Hepatocyte (in vitro differentiated cells): ENCODE measurements at regions not wholly inside any gene's neighbourhood (a gene's known extent, or its start where the extent isn't known, plus 50 kb on each side); places are given as distances from the start of the nearest gene placed in this dataset.

Source experiments
- CTCF ChIP-seq: fragments of 200-600 bp; sonication (generic); IDR thresholded peaks from 2 replicates; pipeline ENCODE4 v1.5.1; 2016; ENCODE audit warnings: antibody characterized with exemption, mild to moderate bottlenecking; ENCODE audit not compliant: poor library complexity
- EZH2 ChIP-seq: fragments of 200-600 bp; sonication (generic); IDR thresholded peaks from 2 replicates; pipeline ENCODE4 v1.6.1; 2016; ENCODE audit warnings: antibody characterized with exemption, mild to moderate bottlenecking, borderline replicate concordance
- EZH2phosphoT487 ChIP-seq: fragments of 200-600 bp; sonication (generic); IDR thresholded peaks from one replicate; pipeline ENCODE4 v1.6.1; 2018; ENCODE audit warnings: antibody characterized with exemption, mild to moderate bottlenecking, low read depth, moderate library complexity; ENCODE audit not compliant: unreplicated experiment, severe bottlenecking

- no peak for TF ChIP-seq CTCF
- no peak for TF ChIP-seq EZH2
- no peak for TF ChIP-seq EZH2phosphoT487
These were observed 441.9 kb upstream of the NPVF start for GRCh38 chr7:25669961-25670841.
